GM21526 (cell line): ENCODE measurements at regions not wholly inside any gene's neighbourhood (a gene's known extent, or its start where the extent isn't known, plus 50 kb on each side); places are given as distances from the start of the nearest gene placed in this dataset.
"Not testable (repeated sequence)": the region's sequence is repeated elsewhere in the genome, so short reads cannot be mapped to it uniquely, and the experiment has no call there.

Source experiments
- ATAC-seq: cut with Tn5 transposase; IDR thresholded peaks from one replicate; pipeline ENCODE4 v1.9.1; 2021; ENCODE audit warnings: moderate library complexity; ENCODE audit not compliant: unreplicated experiment, low FRiP score

DNA sequence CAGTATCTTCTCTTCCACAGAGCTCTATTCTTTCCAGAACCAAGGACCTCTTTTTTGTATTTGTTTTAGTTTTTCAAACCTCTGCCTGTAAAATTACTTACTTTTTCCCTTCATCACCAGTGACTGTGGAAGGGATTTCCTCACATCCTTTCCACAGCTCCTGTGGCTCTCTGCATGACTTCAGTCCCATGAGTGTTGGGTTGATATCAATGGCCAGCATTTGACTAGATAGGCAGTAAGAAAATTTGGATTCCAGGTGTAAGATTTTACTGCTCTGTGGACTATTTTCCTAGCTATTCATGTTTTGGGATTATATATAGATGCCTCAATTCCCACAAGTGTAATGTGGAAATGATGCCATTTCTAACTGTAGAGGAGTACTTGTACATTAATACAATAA is 171.5 kb upstream of the PTBP2 start:
- no peak for ATAC-seq

DNA sequence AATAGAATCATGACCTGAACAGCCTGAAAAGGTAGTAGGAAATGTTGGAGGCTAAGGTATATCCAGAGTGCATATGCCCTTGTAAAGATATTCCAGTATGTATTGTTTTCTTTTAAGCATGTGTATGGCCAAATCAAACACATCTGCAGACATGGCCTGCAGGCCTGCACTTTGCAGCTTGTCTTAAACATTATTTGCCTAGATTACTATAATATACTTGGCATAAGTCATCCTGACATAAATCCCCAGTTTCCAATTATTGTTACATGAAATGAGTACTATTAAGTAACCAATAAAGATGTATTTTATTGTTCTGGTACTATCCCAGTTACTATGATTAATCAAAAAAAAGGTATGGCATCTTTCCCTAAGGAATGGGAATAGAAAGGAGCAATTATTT is 169.1 kb upstream of the PTBP2 start:
- ATAC-seq, result no peak

DNA sequence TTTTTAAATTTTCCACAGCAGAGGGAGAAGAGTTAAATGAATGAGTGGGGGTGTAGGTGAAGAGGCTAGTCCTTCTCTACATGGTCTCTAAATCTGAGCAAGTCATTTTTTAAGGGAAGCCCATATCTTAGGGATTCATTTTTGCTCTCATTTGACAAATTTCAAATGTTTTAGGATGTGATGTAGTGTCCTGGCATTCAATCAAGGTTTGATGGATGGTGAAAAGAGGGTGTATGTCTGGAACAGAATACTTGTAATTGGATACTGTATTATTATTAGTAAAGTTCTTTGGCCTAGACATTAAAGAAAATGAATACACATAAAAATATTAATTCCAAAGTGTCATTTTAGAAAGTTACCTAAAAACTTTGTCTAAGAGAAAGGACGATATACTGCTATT is 167.8 kb upstream of the PTBP2 start:
- no peak for ATAC-seq

DNA sequence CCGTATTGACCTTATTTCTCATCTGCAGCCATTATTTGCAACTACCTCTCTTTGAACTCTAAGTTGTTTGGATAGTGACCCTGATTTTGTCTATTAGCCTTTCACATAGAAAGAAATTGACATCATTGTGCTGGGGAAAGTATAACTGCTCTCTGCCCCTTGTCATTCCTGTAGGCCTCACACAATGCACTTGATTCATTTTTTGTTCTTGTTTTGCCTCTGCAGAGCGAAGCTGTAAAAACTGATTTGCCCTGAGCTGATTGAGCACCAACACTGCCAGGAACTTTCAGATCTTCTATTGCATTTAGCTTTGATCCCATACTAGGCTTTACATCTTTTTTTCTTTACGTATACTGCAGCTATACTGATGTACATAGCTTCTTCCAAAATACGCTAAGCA is 167.2 kb upstream of the PTBP2 start:
- ATAC-seq, result no peak

DNA sequence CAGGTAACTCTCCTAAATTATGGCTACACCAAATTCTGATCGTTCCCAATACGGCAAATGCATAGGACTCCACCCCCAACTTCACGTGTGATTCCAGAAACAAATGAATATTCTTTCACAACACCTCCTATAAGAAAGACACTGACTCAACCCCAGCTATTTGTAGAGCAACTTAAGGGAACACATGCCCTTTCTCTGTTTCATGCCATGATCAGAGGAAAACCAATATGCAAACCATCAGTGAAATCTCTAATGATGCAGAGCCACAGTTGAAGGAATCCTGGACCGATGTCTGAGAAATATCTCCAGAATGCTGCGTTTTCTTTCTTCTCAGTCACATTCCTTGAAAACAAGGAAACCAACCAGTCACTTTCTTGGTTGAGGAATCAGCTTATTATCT is 164.2 kb upstream of the PTBP2 start:
- ATAC-seq, result no peak

DNA sequence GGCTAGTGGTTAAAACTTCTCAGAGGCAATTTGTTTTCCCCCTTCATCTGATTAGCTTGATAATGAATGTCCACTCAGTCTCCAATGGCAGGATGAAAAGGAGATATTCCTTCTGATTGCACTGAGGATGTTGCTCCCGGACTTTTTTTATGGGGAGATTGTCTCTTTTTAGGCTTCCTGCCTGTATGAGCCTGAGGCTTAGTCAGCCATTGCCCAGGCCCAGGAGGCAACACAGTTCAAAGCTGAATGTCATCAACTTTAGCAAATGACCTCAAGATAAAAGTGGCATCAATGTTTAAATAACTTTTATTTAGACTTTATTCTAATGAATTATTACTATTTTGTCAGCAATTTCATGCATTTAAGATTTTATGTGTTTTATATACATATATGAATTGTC is 162.9 kb upstream of the PTBP2 start:
- no peak for ATAC-seq

DNA sequence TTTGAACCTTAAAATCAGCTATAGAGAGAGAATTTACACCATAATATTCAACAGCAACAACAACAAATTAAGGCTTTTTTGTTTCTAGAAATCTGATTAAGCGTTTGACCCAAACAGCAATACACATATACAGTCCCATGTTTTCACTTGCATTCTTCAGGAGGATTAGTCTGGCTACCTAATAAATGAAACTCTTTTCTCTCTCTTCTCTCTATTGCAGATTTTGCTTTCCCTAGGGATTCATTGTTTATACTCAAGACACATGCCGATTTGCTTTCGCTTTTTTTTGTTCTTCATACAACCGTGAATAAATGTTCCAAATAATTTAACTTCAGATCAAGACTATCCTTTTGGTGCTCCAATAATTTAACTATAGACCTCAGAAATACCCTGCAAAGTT is 162.4 kb upstream of the PTBP2 start:
- ATAC-seq, result no peak

DNA sequence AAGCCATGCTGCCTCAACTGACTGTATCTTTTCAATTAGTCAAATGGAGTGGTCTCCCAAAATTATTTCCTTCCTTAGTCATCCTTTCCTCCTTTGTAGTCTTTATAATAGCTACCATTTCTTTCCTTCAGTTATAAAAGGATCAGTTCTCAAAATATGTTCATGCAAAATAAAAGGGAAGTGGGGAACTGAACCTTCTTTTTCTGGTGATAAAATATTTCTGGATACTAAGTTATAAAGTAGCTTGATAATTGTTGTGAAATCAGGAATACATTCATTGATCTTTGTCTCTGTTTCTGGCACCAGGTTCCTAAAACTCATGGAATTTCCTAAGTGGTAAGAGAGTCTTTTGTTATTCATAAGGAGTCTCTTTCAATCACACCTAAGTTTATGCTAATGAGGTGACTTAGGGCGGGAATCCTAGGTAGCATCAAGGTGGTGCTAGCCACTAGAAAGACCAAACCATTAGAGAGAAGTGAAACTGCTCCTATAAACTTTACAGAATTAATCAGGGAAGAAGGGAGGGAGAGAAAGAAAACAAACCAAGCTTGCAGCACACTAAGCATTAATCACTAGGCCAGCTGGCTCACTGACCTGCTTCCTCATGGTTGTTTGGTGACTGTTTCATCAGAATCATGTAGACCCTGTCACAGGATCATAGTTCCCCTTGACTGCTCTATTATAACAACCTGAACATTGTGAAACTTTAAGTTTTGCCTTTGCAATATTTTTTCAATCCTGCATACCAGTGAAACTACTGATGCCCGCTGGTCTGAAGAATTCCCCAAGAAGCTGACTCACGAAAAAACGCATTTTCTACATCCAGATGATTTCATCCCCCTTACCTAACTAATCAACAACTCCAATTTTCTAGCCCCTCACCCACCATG is 161.6 kb upstream of the PTBP2 start:
- ATAC-seq, result no peak

DNA sequence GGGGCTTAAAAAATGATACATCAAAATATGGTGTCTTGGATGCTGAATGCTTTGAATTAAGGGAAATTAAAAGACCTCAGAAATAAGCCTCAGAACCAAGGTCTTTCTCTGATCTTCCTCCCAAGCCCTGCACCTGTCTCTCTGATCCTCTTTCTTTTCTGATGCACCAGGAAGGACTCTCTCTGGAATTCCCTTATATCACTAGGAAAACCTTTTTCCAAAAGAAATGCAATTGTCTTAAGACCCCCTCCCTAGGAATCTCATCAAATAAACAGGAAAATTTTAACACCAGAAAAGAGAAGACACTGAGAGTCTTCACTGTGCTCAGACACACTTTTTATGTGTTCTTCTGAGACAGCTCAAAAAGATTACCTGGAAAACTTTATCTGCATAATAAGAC is 159.5 kb upstream of the PTBP2 start:
- no peak for ATAC-seq

DNA sequence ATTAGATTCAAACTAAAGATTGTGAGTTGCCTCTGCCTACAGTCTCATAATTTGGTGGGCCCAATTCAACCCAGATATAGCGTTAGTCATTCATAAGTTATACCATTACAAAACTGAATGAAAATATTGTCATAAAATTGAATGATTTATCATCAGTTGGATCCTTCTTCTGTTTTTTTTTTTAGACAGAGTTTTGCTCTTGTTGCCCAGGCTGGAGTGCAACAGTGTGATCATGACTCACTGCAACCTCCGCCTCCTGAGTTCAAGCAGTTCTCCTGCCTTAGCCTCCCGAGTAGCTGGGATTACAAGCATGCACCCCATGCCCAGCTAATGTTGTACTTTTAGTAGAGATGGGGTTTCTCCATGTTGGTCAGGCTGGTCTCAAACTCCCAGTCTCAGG is 157.2 kb upstream of the PTBP2 start:
- not testable (repeated sequence) for ATAC-seq

DNA sequence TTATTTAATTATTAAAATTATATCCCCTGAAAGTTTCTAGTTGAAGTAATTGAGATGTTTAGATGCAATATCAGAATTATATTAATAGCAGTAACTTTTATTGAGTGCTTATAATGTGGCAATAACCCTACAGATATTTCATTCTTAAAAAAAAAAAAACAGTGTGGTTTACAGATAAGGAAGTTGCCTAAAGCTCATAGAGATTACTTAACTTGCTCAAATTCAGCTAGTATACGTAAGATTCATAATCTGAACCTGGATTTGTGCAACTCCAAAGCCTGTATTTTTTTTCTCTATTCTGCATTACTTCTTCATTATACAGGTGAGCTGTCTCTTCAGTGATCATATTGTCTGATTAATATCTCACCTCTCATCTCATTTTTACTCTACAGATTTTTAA is 156.0 kb upstream of the PTBP2 start:
- ATAC-seq, result no peak

DNA sequence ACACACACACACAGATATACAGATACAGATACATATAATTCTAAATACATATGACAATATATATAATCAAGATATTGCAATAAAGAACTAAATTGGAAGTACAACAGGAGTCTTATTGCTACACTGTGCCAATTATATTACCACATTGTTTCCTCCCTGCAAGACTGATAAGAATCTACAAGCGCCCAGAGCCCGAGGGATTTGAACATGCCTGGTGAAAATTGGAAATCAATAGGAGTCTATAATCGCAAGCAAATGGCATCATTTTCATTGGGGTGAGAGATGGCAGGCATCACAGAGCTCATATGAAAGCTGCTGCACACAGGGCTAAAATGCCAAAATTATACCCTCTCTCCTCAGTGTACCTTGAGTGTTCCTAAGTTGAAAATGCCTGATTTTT is 152.9 kb upstream of the PTBP2 start:
- no peak for ATAC-seq

DNA sequence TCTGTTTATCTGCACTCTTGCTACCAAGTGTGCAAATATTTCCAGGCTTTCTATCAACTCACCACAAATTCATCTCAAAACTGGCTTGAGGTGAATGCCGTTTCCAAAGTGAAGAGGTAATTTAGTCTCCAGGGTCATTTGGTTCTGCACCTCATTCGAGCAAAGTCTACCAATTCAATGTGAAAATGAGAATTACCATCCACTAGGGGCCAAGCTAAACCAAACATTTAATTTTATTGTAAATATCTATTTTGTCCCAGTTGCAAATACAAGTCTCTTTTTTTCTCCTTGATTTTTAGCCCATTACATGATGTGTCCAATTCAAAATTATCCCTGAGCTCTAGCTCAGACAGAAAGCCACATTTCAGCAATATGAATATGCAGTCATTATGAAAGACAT is 152.3 kb upstream of the PTBP2 start:
- no peak for ATAC-seq

DNA sequence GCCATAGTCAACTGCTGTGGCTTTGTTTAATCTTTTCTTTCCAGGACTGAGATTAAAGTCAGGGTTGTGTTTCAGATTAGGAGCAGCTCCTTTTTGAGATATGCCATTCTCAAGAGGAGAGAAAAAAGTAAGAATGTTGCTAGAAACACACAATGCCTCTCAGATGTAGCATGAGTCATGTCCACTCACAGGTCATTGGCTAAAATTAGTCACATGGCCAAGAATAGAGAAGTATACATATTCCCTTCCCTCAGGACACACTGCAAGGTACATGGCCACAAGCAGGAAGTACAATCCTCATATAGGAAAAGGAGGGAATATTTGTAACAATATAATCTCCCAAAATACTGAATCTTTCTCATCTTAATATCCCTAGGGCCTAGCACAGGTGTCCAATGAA is 141.9 kb upstream of the PTBP2 start:
- ATAC-seq, result no peak

DNA sequence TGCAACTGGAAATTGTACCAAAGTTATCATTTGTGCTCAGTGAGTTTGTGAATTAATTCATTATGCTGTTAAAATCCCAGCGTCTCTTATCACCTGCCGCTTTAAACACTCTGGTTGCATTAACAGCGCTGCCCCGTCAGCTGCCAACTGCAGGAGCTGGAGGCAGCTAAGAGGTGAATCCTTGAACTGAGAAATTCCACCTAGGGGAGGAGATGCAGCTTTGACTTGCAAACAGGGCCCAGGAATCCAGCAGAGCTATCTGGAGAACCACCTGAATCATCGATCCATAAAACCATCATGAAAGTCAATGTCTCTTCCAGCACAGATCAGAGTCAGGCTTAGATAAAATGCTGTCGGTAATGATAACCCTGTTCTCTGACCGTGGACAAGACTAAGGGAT is 140.7 kb upstream of the PTBP2 start:
- no peak for ATAC-seq

DNA sequence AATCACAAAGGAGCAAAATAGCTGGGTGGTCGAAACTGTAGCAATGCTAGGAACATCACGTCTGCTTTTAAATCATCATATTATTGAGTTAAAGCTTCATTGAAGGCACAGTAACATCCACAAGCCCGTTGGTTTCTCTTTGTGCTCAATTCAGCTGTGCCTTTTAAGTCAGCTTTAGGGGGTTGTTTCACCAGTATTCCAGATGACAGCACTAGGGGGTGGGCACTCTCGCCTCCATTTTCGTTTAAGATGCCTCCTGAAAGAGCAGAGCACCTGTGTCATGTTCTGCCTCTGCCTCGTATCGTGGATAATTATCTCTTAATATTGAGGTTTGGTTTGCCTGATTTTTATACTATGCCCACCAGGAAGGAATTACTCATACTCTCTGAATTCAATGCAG is 139.8 kb upstream of the PTBP2 start:
- no peak for ATAC-seq

DNA sequence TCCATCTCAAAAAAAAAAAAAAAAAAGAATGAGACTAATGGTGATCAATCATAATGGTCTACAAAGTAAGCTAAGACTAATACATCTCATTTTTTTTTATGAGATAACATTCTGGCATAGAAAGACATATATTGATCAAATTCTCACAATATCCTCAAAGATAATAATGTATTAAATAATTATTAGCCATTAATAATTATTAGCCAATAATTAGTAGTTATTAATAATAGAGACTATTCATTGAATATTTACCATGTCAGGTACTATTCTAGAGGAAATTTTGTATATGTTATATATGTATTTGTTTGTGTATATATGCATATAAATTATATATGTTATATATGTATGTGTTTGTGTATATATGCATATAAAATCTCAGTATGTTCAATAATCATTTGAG is 137.7 kb upstream of the PTBP2 start:
- ATAC-seq, result no peak

DNA sequence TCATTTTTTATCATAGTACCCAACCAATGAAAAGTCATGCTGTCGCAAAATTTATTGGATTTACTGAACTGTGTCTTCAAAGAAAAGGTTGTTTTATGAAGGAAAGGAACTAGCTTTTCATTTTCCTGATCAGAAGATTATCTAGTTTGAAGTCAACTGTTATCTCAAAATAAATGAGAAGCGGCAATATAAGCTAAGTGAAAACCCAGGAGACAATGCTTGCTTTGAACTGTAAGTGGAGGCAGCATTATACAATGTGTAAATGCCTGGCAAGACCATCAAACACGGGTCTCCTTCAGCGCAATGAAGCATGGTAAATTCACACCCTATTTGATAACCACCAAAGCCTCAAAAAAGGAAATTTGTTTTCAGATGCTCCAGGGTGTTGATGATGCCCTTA is 134.4 kb upstream of the PTBP2 start:
- ATAC-seq, result no peak

DNA sequence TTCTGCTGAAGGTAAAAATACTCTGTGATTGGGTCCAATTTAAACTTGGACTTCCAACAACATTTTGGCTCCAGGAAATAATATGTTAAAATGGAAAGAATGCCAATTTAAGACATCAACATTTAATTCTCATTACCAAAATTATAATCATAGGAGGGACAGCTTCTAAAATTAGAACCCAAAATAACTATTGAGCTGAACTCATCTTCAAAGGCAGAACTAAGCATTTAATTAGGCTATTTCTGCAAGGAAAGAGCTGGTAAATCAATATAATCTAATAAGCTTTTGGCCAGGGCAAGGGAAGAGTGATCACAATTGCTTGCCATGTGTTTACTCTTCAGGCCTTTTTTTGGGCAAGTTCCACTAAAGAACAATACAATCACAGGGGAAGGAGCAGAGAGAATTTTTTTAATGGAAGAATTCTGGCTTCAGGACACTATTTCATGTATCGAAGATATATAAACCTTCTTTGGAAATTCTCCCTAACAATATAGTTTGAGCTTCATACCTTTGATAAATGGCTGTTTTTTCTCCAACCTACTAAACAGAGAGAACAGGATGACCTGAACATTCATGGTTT is 133.1 kb upstream of the PTBP2 start:
- no peak for ATAC-seq

DNA sequence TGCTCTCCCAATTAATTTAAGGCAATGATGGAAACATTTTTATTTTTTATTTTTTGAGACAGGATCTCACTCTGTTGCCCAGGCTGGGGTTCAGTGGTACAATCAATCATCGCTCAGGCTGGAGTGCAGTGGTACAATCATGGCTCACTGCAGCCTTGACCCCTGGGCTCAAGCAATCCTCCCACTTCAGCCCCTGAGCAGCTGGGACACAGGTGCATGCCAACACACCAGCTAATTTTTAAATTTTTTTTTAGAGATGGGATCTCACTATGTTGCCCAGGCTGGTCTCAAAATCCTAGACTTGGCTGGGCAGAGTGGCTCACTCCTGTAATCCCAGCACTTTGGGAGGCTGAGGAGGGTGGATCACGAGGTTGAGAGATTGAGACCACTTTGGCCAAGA is 126.1 kb upstream of the PTBP2 start:
- ATAC-seq, result not testable (repeated sequence)

DNA sequence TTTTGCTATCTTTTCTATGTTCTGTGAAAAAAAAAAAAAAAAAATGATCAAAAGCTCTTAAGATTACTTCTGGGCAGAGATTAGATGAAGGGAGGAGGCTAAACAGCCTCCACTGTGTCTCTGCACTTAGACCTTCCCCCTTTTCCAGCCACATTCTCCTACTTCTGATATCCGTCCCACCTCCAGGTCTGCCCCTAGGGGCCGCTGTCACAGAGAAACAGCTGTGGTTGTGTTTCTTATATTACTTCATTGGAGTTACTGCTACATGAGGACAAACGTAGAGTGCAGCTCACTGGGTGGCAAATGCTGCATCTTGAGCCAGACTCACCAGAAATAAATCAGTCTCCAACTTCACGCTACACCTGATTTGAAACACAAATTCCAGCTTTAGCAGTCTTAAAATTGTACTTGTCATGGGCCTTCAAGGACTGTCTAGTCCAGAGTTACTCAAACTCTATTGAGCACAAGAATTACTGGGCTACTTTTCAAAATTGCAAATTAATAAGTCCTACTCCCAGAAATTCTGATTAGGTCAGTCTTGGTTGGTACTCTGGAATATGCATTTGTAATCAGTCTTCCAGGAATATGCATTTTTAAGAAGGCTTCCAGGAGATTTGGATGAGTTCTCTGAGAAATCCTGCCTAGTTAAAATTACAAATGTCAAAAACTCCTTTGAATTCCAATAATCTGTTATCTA is 125.2 kb upstream of the PTBP2 start:
- ATAC-seq, result peak; percentile 76

DNA sequence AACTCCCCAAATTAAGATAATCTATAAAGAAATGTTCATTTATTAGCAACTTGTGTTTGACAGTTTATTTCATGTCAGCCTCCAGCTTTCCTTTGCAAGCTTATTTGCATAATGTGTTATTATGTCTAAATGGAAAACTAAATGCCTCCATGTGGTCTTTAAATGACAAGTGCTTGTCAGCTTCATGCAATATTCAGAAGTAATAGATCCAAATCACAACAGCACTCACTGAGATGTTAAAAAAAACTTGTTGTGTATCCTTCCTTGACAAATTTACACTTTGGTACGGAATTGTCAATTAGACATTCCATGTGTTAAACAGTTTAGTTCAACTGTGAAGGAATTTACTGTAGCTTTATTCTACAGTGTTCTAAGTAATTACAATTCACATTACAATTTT is 124.4 kb upstream of the PTBP2 start:
- ATAC-seq, result no peak
